ENCODE measurements at regions not wholly inside any gene's neighbourhood (a gene's known extent, or its start where the extent isn't known, plus 50 kb on each side); places are given as distances from the start of the nearest gene placed in this dataset.
"Not testable (repeated sequence)": the region's sequence is repeated elsewhere in the genome, so short reads cannot be mapped to it uniquely, and the experiment has no call there.

DNA sequence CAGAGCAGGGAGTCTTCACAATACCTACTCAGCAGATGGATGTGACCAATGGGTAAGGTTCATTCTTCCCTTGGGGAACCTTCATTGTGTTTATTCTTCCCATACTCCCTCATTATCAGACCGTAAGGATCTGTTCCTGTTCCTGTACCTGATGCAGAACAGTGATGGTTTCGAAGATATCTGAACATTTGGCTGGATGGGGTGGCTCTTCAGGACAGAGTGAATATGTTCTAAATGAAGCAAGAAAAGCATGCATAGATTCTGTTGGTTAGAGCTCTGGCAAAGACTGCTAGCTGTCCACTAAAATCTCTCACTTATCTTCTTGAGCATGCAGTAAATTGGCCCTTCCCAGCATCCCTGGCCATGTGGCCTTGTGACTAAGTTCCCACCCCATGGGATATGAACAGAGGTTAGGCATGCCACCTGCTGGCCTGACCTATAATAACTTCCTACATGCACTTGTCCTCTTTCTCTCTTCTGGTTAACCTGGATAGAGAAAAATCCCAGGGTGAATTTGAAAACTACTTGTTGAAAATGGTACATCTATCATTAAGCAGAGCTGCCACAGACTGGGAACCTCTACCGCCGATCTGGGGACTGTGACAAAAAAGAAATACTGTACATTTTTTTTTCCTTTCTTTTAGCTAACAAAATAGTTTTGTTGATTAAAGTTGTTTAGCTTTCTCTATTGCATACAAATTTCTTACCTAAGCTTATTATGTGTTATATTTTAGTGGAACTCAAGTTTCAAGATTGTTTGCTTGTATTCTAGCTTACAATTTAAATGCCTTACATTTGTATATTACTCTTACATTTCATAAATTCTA, 60.0 kb upstream of the BANK1 start:
- DNase-seq (ENCODE audit: extremely low spot score, insufficient read length, low read depth) = peak; percentile 5
- peak; percentile 89 for FAIRE-seq

DNA sequence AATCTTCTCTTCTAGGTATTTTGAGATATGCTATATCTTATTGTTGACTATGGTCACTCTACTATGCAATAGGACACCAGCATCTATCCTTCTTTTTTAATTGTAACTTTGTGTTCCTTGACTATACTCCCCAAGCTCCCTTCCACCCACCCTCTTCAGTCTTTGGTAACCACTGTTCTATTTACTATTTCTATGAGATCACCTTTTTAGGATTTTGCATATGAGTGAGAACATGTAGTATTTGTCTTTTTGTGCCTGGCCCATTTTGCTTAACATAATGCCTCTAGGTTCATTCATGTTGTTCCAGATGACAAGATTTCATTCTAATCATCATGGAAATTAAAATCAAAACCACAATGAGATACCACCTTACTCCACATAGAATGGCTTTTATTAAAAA, 63.3 kb upstream of the BANK1 start:
- DNase-seq (ENCODE audit: extremely low spot score, insufficient read length, low read depth) (no peak), FAIRE-seq (no peak)

DNA sequence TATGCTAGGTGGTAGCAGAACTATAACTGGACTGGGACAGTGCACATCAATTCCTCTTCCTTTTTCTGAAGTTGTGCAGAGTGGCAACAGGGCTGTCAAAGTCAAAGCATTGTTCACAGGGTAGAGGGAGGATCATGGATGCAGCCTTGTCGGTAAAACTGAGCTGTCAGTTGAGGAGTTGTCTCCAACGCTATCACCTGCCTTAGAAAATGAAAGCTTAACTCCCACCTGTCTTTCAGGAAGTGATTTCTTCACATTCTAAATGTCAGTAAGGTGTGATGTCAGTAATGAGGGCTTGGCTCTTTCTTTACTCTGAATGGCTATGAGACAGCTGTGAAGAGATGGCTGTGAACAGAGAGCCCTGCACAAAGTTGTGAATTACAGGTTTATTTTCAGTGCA, 66.4 kb upstream of the BANK1 start:
- no peak for DNase-seq (ENCODE audit: extremely low spot score, insufficient read length, low read depth)
- FAIRE-seq = no peak

DNA sequence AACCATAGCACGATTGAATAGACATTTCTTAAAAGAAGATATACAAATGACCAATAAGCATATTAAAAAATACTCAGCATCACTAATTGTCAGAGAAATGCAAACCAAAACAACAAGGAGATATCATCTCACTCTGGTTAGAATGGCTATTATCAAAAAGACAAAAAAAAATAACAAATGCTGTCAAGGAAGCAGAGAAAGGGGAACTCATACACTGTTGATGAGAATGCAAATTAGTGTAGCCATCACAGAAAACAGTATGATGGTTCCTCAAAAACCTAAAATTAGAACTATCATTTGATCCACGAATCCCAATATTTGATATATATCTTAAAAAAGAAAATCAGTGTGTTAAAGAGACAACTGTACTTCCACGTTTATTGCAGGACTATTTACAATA, 71.7 kb upstream of the BANK1 start:
- DNase-seq (ENCODE audit: extremely low spot score, insufficient read length, low read depth) (no peak), FAIRE-seq (no peak)

DNA sequence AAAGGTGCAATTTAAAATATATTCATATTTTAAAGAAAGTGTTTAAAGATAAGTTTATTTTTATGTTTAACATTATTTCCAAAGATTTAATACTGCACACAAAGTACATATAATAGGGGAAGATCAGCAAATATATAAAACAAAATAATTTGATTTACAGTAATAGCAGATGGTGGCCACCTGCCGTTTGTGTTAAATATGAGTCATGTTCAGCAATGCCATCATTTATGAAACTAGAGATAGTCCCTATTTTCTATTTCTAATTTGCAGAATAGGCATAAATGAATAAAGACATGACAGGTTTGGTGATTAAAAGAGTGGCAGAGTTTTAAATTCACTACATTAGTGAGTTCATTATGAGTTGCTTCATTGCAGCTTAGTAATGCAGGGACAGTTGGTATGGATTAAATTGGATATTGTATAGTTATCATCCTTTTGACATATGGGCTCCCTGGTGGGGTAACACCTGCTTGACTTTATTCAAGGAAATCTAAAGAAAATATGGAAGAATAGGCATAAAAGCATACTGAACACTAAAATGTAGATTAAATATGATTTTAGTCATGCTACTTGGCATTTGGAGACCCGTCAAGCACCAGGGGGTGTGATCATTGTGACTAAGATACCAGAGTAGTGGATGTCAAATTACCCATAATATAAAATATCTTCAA, 78.8 kb upstream of the BANK1 start:
- DNase-seq (ENCODE audit: extremely low spot score, insufficient read length, low read depth) (no peak), FAIRE-seq (no peak)

DNA sequence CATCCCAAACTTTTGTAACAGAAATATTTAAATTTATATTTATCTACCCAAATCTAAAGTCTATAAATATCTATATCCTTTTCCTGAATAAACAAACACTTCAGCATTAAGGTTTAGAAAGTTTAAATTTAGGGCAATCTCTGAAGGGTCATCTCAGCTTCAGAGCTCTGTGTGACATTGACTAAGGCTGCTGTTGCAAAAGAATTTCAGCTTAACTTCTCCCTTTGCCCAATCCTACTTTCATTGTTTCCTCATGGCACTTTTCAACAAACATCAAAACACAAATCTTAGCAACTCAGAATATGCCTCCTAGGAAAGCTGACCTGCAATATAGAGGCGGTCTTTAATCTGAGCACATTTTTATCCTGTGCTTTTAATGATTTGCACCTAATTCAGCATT, 79.7 kb upstream of the BANK1 start:
- FAIRE-seq (no peak), DNase-seq (ENCODE audit: extremely low spot score, insufficient read length, low read depth) (no peak)

DNA sequence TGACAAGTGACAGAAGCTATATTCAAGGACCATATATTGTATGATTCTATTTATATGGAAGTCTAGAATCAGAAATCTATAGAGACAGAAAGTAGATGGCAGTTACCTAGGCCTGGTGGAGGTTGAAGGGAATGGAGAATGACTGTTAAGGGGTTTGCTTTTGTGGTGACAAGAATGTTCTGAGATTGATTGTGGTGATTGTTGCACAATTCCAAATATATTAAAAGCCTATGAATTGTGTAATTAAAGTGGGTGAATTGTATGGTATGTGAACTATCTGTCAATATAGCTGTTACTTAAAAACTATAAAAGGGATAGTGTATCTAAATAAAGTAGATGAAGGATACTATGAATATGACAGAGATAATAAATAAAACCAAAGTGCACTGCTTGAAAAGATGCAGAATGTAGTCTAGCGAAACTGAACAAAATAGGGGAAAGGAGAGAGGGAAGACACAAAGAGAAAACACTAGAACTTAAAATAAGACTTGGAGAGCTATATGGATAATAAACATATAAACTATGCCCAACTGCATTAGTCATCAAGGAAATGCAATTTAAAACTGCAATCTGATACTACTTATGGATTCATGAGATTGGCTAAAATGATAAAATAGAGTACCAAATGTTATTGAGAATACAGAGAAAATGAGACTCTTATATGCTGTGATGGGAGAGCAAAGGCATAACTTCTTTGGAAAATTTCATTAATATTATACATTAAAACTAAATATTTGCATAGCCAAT, 82.1 kb upstream of the BANK1 start:
- DNase-seq (ENCODE audit: extremely low spot score, insufficient read length, low read depth) (no peak), FAIRE-seq (no peak)

DNA sequence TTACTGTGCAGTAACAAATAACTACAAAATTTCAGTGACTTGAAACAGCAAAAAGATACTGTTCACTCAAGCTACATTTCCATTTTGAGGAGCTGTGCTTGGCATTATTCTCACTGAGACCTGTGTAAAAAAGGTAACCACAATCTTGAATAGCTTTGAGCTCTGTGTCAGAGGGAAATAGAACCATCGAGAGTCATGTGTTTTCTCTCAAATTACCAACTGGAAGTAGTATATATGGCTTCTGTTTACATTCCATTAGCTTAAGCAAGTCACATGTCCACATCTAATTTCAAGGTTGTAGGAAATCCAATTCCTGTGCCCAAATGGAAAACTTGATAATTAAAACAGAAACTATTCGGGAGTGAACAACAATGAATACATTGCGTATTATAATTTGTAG, 82.9 kb upstream of the BANK1 start:
- FAIRE-seq = no peak
- no peak for DNase-seq (ENCODE audit: extremely low spot score, insufficient read length, low read depth)

DNA sequence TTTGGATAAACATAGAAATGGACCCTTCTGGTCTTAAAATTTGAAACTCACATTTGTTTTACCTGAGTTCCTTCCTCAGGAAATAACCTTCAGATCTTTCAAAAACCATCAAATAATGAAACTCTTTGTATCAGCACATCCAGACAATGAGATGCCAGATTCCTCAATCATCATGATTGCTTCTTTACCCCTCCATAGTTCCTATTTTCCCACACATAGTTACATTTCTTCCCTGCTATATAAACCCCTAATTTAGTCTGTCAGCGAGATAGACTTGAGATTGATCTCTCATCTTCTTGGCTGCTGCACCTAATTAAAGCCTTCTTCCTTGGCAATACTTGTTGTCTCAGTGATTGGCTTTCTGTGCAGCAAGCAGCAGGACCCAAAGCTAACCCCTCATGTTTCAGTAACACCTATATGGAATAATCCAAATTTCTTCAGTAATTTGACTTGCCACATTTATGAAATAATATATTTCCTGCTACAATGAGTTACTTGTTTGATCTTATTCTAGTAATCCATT, 83.9 kb upstream of the BANK1 start:
- DNase-seq (ENCODE audit: extremely low spot score, insufficient read length, low read depth) = no peak
- FAIRE-seq = no peak

DNA sequence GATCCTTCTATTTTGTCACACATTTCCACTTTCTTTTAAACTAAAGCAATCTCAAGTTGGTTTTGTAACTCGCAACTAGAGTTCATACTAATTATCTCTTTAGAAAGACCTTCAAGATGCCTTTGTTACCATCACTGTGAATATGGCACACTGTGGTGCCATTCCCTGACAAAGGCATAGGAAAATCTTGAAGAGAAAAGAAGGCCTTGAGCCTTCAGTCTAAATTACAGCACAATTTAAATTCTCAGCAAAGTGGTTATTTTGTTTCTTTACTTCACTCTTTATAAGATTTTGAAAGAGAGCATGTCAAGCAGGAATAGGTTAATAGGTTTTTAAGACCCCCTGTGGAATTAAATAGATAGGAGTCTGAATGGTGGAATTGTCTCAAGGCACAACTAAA, 89.0 kb upstream of the BANK1 start:
- no peak for DNase-seq (ENCODE audit: extremely low spot score, insufficient read length, low read depth)
- FAIRE-seq = no peak

DNA sequence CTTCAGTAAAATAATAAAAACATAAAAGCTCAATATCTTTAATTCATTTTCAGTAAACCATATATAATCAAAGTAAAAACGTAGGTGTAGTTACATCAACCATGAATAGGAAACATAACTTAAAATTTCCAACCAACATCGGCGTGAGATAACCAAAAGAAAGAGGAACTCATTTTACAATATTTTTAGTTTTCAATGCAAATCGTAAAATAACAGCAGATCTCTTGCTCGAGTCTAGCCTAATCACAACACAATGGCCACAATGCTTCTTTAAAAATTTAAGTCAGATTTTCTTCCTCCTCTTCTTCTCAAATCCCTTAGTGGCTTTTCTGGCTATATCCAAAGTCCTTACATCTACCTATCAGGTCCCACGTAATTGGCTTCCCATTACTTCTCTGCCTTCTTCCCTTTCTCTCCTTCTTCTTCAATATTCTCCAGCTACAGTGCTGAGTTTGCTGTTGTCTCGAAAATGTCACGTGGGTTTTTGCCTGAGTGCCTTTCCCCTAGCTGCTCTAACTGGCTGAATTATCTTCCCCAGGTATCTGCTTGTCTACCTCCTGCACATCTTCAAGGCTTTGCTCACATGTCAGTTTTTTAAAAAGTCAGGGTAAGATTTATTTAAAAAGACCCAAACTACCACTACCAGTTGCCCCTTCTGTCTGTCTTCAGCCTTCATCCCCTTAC, 90.9 kb upstream of the BANK1 start:
- no peak for DNase-seq (ENCODE audit: extremely low spot score, insufficient read length, low read depth)
- FAIRE-seq = no peak

DNA sequence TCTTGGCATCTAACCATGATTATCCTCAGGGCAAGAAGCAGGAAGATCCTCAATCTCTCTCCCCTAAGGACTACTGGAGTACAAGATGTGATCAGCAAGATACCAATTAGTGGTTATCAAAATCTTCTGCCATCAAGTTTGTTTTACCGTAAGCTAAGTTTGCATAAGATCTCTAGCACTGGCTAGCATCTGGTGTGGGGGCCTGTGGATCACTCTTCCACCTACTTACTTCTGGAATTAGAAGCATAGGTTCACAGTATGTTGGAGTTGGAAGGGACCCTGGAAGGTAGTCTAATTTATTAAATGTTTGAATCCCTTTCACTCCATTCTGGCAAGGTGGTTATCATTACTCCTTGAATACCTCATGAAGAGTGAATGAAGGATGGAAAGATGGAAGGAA, 93.3 kb upstream of the BANK1 start:
- no peak for DNase-seq (ENCODE audit: extremely low spot score, insufficient read length, low read depth)
- FAIRE-seq = no peak

DNA sequence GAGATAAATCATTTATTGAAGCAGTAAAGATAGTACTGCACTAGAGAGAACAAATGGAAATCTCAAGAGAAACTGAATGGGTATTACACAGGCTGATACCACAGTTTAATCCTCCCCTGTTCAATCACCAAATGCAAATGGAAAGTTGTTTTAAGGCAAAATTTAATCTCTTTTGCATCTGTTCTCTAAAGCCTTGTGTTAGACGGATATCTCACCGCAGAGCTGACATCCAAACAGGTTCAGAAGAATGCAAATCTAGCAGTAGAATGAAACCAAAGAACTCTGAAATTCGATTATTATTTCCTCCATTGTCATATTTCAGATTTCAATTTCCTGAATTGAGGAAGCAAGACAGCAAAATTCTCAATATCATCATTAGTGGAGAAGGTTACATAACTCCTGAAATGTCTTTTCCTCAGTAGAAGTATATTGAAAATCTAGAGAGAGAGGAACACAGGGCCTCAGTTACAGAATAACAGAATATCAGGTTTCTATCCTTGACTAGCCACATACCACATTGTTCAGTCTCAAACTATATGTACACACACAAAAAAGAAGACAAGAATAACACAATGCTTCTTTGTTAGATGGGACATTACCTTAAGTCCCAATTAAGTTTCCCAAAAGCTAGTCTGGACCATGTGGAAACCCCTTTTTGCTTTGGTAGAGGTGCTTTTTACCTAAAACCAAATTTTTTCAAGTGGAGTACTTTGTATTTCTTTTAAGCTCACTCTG, 94.1 kb upstream of the BANK1 start:
- DNase-seq (ENCODE audit: extremely low spot score, insufficient read length, low read depth) (no peak), FAIRE-seq (no peak)

DNA sequence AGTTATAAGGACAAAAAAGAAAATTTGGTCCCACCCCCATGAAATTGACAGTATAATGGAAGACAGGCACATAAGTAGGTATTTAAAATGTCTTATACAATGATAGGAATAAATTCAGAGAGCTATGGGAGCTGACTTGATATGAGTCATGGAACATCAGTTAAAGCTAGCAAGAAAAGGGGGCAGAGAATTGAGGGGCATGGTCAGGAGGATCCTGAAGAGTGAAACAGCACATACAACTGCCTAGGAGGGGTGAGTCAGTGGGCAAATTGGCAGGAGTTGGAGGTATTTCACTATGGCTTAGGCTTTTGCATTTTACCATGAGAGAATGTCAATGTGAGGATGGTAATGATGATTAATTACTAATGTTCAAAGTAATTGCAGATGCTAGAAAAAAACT, 95.4 kb upstream of the BANK1 start:
- FAIRE-seq (no peak), DNase-seq (ENCODE audit: extremely low spot score, insufficient read length, low read depth) (no peak)

DNA sequence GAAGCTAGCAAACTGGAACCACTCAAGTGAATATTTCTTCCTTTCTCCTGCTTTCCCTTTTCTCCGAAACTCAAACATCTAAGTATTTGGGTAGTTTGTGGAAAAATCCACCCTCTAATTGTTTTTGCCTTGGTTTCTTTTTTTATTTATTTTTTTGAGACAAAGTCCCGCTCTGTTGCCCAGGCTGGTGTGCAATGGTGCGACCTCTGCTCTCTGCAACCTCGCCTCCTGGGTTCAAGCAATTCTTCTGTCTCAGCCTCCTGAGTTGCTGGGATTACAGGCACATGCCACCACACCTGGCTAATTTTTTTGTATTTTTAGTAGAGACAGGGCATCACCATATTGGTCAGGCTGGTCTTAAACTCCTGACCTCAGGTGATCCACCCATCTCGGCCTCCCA, 96.1 kb upstream of the BANK1 start:
- not testable (repeated sequence) for DNase-seq (ENCODE audit: extremely low spot score, insufficient read length, low read depth); FAIRE-seq

DNA sequence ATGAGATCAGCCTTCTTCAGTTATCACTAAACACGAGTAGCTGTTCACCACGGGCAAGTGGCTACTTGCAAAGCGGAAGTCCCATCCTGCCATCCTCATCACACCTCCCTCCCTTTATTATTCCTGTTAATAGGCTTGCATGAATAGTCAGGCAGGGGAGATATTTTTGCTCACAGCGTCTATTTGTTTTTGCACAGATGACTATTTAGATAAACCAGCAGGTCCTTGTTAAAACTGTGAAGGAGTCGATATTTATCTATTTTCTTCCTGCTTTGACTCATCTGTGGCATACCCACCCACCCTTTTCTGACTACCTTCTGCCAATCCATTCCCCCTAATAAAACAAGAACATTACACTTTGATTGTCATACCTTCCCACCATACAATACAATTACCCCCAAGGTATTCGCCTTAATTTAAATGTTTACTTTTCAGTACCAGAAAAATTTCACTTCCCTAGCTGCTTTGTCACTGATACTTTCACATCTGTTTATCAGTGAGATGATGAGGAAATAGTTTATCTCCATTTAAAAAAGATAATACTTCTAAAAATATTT, 96.6 kb upstream of the BANK1 start:
- peak; percentile 63 for FAIRE-seq
- DNase-seq (ENCODE audit: extremely low spot score, insufficient read length, low read depth) = peak; percentile 0

DNA sequence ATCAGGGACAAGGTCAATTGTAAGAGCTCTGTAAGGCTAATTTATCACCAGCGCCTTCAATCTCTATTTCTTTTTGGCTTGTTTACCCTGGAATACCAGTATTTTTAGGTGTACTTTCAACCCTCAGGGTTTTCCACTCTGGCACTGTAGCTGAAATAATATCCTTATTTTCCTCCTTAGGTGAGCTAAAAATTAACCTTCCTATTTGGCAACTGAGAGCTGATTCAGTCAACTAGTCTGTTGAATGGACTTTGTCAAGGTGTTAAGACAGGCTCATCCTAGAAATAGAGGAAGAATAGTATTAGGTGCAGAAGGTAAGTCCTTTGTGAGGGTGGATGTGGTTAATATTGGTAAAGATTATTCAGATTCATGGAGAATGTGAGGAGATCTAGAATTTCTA, 101.3 kb upstream of the BANK1 start:
- no peak for FAIRE-seq

DNA sequence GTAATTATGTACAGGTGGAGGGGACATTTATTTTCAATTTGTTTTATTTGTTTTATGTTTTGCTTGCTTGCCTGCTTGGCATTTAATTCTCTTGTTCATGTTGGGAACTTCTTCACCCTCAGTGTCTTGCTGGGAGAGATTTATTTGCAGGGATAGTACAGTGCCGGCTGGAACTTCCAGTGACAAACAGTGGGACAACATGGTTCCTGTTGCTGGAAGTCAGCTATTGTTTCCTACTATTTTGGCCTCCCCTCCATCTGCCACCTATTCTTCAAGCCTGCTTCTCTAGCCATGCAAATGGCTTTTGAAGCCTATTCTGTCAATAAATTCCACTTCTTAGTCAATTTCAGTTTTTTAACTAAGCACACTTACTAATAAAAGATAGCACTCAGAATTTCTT, 105.4 kb upstream of the BANK1 start:
- DNase-seq (ENCODE audit: extremely low spot score, insufficient read length, low read depth) = no peak
- no peak for FAIRE-seq

More for the DNA sequence above, 101.3 kb upstream of the BANK1 start:
- DNase-seq (ENCODE audit: extremely low spot score, insufficient read length, low read depth) = no peak

DNA sequence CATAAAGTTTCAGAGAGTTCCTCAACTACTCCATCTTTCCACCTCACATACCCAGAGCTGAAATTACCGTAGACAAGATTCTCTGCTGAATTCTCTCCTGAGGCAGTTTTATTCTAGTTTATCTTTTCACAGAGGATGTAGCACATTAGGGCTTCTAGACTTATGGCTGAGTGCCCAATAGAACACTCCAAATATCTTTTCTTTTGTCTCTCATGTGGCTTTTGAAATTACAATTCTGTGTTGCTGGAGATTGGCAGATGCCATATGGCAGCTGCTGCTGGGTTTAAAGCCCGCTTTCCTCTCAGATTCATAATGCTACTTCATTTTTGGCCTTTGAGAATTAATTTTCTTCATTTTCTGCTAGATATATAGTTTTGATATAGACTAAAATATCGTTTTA, 107.6 kb upstream of the BANK1 start:
- DNase-seq (ENCODE audit: extremely low spot score, insufficient read length, low read depth) (no peak), FAIRE-seq (no peak)
